HG03575 (cell line): ENCODE measurements at regions not wholly inside any gene's neighbourhood (a gene's known extent, or its start where the extent isn't known, plus 50 kb on each side); places are given as distances from the start of the nearest gene placed in this dataset.

ENCODE experiments used
- ATAC-seq: cut with Tn5 transposase; IDR thresholded peaks from one replicate; pipeline ENCODE4 v1.9.1; 2021; ENCODE audit not compliant: unreplicated experiment, insufficient number of reproducible peaks, low FRiP score; ENCODE audit errors: extremely low read depth

DNA sequence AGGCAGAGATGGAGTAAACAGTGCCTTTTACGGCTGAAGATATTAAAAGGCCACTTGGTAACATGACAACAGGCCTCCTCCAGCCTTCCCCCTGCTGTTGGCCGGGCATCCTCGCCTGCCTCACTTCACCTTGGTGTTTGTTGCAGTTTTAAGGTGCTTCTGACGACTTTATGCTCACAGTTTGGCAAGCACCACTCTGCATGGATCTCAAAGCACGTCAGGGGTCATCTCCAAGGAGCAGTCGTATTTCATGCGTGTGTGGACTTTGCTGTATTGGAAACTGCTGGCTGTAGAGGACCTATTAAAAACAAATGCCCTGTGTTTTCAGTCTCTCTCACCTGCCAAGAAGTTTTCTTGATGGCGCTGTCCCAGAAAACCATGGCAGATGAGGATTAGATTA is 483.1 kb downstream of the RPS24 start:
- ATAC-seq, result no peak

DNA sequence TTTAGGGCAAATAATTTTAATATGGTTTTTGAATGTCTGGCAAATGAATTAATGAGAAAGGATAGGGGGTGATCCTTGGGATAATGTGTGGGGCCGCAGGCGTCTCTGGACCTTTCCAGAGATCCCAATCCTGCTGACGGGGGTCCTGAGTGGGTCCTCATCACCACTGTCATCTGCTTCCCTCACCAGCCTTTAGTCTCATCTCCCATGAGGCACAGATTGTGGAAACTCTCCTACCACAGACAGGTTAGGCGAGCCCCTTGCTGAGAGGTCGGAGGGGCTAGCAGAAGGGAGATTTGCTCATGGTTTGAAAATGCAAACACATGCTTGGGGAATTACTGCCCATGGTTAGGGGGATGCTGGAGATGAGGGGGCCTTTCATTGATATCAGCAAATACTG is 484.6 kb downstream of the RPS24 start:
- no peak for ATAC-seq

DNA sequence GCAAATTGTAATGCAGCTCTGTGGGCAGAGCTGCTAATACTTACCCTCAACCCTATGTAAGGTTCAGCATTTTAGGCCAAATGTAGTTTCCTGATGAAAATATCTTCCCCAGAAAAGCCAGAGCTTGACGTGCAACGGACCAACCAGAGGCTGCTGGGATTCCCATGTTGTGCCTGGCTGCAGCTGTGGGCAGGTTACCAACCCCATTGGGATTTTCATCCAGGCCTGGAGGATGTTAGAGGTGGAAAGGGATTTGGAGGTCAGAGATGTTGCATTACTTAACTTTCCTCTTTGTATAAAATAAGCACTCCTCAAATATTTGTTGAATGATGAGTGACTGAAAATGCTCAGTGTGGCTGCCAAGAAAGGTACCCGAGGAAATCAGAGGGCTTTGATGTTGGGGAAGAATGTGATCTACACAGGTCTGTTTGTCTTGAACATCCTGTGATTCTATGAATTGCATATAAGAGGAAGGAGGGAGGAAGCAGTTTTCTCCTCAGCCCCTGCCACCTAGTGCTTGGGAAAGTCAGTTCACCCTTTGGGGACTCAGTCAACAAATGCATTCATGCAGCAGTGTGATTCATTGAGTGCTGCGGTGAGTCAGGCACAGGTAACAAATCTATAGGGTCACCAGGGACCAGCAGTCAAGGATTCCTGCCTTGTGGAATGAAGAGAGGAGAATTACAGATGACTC is 487.2 kb downstream of the RPS24 start:
- ATAC-seq, result no peak

DNA sequence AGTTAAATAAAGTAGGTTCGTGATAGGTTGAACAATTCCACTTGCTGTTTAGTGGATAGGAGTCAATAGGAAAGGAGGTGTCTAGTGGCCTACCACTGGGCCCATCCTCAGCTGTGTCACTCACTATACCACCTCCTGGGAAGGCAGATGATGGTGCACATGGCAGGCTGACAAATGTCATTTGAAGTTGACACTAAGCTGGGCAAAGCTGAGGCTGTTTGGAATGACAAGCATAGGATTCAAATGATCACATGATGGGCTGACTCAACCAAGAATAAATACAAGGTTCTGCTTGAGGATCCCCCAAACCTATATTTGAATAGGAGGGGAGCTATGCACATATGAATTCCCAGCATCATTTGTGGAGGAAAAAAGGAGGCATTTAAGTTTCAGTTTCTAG is 489.8 kb downstream of the RPS24 start:
- ATAC-seq, result no peak

DNA sequence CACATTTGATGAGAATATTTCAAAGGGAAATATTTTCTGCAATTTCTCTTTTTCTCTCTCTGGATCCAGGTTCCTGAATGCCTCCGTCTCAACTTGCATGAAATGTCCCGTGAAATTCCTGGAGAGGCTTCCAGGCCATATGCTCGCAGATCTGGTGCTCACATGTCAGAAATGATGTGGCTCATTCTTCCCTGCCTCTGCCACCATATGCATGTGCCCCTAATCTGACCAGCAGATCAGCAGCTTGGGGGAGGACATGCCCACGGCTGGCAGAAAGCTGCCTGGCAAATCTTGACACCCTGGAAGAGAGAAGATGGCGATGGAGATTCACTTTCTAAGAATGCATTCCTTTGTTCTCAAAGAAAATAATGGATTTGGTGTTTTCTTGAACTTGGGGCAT is 490.7 kb downstream of the RPS24 start:
- no peak for ATAC-seq

DNA sequence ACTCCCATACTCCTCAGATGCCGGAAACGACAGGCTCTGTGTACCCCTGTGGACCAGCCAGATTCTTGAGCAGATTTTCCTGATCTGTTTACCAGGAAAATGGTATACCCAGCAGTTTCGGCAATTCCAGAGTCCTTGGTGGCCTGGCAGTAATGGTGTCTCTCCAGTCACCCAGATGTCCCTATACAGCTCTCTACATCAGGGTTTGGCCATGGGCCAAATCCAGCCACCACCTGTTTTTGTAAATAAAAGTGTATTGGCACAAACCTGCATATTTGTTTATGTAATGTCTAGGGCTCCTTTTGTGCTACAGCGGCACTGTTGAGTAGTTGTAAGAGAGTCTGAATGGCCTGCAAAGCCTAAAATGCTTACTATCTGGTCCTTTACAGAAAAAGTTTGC is 491.3 kb downstream of the RPS24 start:
- no peak for ATAC-seq

DNA sequence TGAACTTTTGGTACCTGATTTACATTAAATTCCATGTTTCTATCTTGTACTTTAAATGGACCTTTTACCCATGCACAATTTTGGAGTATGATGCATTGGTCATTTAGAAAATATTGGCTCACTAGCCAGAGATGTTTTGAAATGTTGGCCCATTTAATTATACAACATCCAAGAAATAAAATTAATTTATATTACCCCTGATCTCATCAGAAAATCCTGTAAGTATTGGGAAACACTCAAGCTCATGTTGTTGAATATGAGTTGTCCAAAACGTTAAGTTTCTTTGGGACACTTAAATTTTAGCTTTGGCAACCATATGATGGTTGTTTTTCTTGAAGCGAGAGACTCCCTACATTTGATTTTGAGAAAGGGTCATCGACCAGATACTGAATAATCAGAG is 492.7 kb downstream of the RPS24 start:
- no peak for ATAC-seq

DNA sequence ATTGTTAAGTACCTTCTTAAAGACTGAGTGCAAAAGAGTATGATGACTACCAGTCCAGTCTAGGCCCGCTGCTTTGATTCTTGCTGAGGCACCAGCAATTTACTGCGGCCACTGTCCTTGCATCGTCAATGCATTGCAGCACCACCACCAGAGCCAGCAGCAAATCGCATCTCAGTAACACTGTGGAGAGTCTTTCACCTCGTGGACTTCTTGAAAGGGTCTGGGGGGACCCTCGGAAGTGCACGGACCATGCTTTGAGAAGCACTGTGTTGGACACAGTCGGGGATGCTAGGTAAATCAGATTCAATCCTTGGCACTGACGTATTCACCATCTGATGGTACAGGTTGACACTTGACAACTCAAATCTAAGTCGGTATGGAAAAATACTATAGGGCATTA is 493.6 kb downstream of the RPS24 start:
- ATAC-seq, result no peak

DNA sequence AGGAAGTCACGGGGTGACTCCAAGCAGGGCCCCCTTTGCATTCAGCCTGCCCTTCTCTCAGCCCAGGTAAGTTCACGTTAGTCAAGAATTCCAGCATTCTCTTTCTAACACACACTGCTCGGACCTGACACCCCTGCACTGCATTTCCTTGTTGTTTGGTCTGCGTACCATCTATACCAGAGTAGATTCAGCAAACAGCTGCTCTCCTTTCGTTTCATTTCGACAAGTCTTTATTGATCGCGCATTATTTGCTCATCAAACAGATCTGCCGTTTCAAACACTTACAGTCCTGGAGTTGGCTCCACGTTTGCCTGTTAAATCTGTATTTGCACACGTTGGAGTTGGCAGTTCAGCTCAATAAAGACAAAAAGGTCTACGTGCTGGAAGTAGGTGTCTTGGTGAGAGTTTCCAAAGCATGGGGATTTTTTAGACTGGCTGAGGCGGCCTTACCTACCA is 495.1 kb downstream of the RPS24 start:
- no peak for ATAC-seq

DNA sequence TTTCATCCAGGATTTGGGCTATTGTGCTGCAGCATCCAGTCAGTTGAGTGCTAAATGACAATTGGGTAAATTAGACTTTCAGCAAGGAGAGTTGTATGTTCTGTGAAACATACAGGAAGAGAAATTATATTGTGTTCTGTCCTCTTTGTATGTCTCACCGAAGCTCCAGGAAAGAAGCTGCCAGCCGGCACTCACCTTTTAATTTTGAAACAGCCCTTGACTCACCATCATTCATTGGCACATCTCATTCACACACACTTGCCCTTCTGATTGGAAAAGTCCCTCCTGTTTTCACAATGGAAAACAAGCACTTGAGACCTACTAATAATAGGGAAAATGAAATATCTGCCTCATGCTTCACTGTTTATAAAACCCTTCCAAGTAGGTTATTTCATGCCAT is 495.6 kb downstream of the RPS24 start:
- no peak for ATAC-seq

DNA sequence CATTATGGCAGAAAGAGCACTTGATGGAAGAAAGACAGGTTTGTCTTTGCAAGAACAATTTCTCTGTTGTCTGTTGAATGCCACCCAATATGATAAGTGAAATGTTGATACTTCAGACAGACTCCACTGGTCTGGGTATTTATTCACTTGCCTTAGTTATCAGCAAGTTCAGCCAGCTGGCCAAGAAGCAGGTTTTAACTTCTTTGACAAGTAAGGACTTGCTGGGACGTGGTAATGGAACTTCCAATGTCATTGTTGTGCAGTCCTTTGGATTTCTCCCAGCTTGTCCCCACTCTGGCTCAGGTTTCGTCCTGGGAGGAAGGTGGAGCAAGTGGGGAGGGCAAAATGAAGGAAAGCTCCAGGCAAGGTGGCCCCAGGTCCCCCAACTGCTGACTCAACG is 497.4 kb downstream of the RPS24 start:
- ATAC-seq, result no peak

DNA sequence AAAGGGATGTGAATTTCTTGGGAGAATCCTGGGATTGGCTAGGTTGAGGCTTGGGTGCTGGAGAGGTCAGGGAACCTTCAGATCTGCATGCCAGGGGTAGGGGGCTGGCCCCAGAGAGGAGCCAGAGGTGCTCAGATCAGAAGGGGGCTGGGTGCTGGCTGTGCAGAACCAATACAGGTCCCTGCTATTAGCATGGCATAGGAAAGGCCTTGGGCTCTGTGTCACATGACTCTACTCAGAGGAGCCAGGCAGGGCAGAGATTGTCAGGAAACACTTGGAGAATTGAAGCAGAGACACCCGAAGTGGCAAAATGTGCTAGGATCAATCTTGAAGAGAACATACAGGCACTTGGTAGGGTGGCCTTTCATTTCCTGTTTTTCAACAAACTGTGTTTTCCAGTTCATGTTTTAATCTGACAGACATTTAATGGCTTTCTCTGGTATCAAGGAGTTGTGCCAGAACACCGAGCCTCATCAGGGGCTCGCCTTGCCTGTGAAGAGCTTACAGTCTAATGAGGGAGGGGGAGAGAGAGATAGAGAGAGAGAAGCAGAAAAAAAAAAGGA is 498.9 kb downstream of the RPS24 start:
- no peak for ATAC-seq

DNA sequence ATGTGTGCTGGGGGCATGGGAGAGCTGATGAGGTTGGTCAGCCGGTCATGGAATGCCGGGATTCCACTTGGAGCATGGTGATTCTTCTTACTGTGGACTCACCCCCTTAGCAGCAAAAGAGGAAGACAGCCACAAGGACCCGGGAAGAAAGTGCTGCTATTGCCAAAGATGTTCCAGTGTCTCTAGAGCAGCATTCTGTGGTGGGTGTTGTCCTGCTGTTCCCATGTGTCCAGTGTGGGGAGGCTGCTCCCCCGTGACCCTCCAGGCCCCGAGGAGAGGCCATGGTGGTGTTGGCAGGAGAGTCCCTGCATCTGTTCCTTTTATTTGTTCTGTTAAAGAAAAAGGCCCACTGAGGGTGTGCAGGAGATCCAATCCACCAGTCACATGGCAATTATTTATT is 499.4 kb downstream of the RPS24 start:
- ATAC-seq, result no peak

DNA sequence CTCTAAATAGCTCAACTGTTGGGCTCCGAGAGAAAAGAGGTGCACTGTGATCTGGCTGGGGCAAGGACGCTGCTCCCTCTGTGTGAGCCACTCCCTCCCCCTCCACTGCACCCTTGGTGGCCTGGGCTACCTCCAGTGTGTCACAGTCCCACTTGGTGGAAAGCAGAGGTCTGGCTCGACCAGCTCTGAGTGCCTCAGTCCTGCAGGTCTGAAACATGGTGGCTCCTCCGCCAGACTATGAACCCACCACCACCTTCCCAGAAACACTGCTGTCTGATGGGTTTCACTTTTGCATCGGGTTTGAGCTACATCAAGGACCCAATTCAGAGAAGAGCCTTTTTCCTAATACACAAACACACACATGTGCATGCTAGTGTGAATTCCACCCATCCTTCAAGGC is 500.1 kb downstream of the RPS24 start:
- no peak for ATAC-seq

DNA sequence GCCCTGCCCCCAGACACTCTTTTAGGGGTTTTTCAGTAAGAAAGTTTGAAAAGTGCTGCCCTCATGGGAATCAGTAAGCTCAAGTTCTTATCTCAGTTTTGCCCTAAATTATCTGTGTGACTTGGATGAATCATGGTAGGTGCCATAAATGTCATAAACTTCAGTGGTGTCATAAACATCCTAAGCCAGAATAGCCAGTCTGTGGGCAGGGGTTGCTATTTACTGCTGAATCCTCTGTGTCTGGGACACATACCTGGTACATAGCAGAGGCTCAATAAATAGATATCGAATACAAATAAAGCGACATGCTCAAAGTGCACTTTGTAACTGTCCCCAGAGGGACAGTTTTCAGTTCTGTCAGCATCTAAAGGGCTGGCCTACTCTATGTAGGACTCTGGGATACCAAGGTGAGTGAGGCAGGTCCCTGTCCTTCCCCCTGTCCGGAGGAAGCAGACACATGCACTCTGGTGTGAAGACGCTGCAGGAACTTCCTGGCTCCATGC is 502.1 kb downstream of the RPS24 start:
- no peak for ATAC-seq

DNA sequence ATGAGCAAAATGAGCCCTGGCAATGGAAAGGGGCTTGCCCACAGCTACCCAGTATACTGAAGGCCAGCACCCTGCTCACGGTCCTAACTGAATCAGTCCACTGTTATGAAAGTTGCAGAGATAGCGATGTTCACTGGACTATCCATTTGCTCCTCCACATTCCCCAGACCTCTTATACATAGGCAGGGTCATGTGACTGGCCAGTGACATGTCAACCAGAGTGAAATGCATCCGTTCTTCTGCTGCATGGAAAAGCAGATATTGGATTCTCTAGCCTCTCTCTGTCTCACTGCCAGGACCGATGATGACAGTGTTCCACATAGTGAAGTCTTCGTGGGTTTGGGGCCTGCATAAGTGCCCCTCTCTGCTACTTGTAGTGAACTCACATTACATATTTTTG is 503.4 kb downstream of the RPS24 start:
- ATAC-seq, result no peak

DNA sequence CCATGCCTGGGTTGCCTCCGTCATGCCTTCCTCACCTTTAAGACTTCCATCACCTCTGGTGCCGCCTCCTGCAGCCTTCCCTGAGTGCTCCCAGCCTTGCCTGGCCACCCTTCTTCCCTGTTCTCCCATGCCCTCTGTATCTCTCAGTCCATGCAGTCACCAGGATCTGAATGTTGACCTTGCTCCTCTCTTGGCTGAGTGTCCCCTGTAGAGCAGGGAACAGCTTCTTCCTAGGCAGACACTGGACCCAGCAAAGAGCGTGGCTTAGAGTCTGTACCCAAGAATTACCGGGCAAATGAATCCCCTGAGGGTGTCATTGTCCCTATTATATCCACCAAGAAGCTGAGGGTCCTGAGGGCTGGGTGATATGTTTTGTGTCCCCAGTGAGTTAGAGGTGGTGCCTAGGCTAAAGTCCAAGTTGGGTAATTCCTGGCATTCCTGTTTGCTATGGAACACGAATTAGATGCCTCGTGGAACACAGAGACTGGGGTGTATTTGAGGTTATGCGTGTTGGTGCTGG is 505.6 kb downstream of the RPS24 start:
- no peak for ATAC-seq

DNA sequence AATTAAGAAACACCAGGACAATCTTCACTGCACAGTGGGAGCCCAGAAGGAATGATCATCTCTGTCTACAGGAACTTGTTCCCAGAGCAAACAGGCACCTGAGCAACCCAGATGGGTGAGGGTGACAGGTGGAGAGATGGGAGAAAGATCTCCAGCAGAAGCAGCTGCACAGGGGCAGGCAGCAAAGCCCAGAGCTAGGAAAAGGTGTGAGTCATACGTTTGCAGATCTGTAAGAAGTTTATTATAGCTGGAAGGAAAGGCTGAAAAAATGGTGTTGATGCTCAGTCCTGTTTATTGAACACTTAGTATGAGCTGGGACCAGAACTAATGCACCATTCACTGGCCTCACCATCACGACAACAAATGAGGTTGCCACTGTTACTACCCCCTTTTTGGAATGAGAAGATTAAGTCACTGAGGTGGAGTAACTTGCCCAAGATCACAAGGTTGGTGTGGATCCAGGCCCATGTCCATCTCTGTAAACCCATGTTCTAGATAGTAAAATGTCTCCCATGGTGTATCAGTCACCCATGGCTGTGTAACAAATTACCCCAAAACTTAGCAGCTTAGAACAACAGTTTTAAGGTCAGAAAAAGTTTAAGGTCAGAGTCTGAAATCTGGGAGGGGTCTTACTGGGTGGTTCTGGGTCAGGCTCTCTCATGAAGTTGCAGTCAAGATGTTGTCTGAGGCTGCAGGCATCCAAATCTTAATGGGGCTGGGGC is 506.9 kb downstream of the RPS24 start:
- ATAC-seq, result no peak

DNA sequence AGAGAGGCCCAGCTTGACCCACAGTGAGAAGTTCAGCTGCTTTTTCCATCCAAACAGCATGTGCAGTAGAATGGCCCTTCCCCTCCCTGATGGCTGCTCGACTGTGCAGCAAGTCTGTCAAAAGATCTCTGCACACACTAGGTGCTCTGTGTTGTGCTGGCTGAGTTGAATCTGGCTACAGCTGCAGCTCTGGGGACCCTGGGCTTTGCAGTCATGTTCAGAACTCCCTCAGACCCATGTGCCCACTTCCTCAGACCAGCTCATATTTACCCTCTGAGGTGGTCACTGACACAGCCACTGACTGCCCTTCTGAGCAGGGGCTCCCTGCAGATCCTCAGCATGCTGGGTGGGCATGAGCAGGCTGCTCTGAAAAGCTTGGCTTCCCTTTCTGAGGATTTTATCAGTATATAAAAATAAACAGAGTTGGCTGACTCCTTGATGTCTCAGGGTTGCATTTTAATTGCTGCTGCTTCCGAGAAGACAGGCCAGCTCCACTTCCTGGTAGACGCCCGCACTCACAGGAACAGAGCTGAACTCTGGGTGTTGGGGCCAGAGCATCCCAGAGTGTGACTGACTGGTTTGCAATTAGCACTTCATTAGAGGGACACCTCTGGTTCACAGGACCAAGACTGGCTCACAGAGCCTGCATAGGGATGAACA is 507.9 kb downstream of the RPS24 start:
- ATAC-seq, result no peak

DNA sequence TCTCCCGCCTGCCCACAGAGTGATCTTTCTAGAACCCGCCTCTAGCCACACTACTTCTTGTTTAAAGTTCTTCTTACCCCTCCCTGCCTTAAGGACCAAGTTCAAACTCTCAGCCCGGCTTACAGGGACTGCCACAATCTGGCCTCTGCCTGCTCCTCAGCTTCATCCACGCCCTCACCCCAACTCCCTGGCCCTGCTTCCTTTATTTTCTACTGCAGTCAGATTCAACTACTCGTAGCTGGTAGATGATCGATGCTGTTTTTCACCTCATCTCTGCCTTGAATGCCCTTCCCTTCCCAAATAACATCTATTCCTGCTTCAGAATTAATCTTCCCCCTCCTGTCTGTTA is 508.5 kb downstream of the RPS24 start:
- ATAC-seq, result no peak
